A673 (cell line): ENCODE measurements at regions not wholly inside any gene's neighbourhood (a gene's known extent, or its start where the extent isn't known, plus 50 kb on each side); places are given as distances from the start of the nearest gene placed in this dataset.

Experiments
- BruUV-seq: library from RNA; stranded (reverse); fragments of 400-500 nt; replicated peaks from 2 replicates; lab custom pipeline; 2021; lab: Mats Ljungman, UMichigan
- CTCF ChIA-PET: fragments of 300-600 bp; sonication (Branson Sonifier 250); formaldehyde crosslinking; loops from one replicate; lab custom pipeline; 2022; ENCODE audit warnings: antibody characterized with exemption; lab: Charles Lee
- POLR2A ChIA-PET: fragments of 300-600 bp; sonication (Branson Sonifier 250); formaldehyde crosslinking; loops from one replicate; lab custom pipeline; 2022; ENCODE audit warnings: antibody characterized with exemption; ENCODE audit not compliant: low non-redundant PET; lab: Charles Lee
- DNase-seq: peaks from one replicate; pipeline ENCODE4 v3.0.0-alpha.2; 2015; ENCODE audit warnings: low spot score
- H3K27ac ChIP-seq: fragments of 200-600 bp; sonication (generic); 2 replicates; pipeline ENCODE4 v1.5.1; 2016; ENCODE audit warnings: mixed run types, low read depth, mild to moderate bottlenecking, mixed read lengths, antibody characterized with exemption, low read length; ENCODE audit not compliant: poor library complexity, severe bottlenecking
- H3K27me3 ChIP-seq: fragments of 200-600 bp; sonication (generic); replicated peaks from 2 replicates; pipeline ENCODE4 v1.6.1; 2017; ENCODE audit warnings: mixed run types, low read depth, mild to moderate bottlenecking, mixed read lengths, antibody characterized with exemption, low read length; ENCODE audit not compliant: insufficient read depth, poor library complexity
- H3K36me3 ChIP-seq: fragments of 200-600 bp; sonication (generic); 2 replicates; pipeline ENCODE4 v1.6.1; 2016; ENCODE audit warnings: mixed run types, mild to moderate bottlenecking, mixed read lengths, antibody characterized with exemption, low read length; ENCODE audit not compliant: insufficient read depth, poor library complexity, severe bottlenecking
- H3K4me1 ChIP-seq: fragments of 200-600 bp; sonication (generic); 2 replicates; pipeline ENCODE4 v1.6.1; 2017; ENCODE audit warnings: mixed run types, mild to moderate bottlenecking, mixed read lengths, antibody characterized with exemption, low read length; ENCODE audit not compliant: insufficient read depth, poor library complexity, severe bottlenecking
- H3K4me3 ChIP-seq: fragments of 200-600 bp; sonication (generic); 2 replicates; pipeline ENCODE4 v1.5.1; 2016; ENCODE audit warnings: low read depth, mixed run types, mild to moderate bottlenecking, mixed read lengths, low read length; ENCODE audit not compliant: poor library complexity, severe bottlenecking
- H3K9me3 ChIP-seq: fragments of 200-600 bp; sonication (generic); 2 replicates; pipeline ENCODE4 v1.6.1; 2016; ENCODE audit warnings: mixed run types, low read depth, mild to moderate bottlenecking, mixed read lengths, antibody characterized with exemption, low read length; ENCODE audit not compliant: poor library complexity, severe bottlenecking
- CTCF ChIP-seq: fragments of 300-800, 200-600 bp; sonication (generic); conservative IDR thresholded peaks from 2 replicates; pipeline ENCODE4 v1.5.1; 2017; ENCODE audit warnings: low read depth, mild to moderate bottlenecking, antibody characterized with exemption, low read length, moderate library complexity, mixed read lengths
- EZH2 ChIP-seq: fragments of 200-600 bp; sonication (generic); IDR thresholded peaks from 2 replicates; pipeline ENCODE4 v1.6.1; 2017; ENCODE audit warnings: borderline replicate concordance, low read depth, mild to moderate bottlenecking, mixed read lengths, antibody characterized with exemption, low read length; ENCODE audit not compliant: poor library complexity, severe bottlenecking
- intact Hi-C: fragments of 100-400 bp; cut with micrococcal nuclease; formaldehyde crosslinking; loops from one replicate; pipeline ENCODE4 v1.10.0; 2022; ENCODE audit not compliant: unreplicated experiment

- no peak for TF ChIP-seq CTCF
- TF ChIP-seq EZH2, result no peak
- BruUV-seq, result no TSS peak
- no peak overlapping the region for H3K4me3 ChIP-seq
- no peaks in the 10 kb centered on the region for H3K36me3 ChIP-seq
- POLR2A ChIA-PET, result no interaction called here
- no peak for DNase-seq
- no peaks in the 10 kb centered on the region for H3K4me1 ChIP-seq
- H3K9me3 ChIP-seq, result no peaks in the 10 kb centered on the region
- CTCF ChIA-PET, result no interaction called here
- no peaks in the 10 kb centered on the region for H3K27me3 ChIP-seq
- H3K27ac ChIP-seq, result no peak overlapping the region
- intact Hi-C loops, result no loop called here
These were observed 283.8 kb upstream of the TSHZ3 start for GRCh38 chr19:31633014-31633413.

GRCh38 chr19:31639306-31639705 is 290.1 kb upstream of the TSHZ3 start:
- Histone ChIP-seq H3K36me3 (no peaks in the 10 kb centered on the region), H3K27me3 (no peaks in the 10 kb centered on the region), H3K9me3 (no peaks in the 10 kb centered on the region), H3K4me1 (no peaks in the 10 kb centered on the region), H3K27ac (no peak overlapping the region), H3K4me3 (no peak overlapping the region)
- ChIA-PET CTCF (no interaction called here), POLR2A (no interaction called here)
- no TSS peak for BruUV-seq
- no peak for DNase-seq
- intact Hi-C loops, result no loop called here
- TF ChIP-seq CTCF (no peak), EZH2 (no peak)

GRCh38 chr19:31641591-31641990 is 292.4 kb upstream of the TSHZ3 start:
- DNase-seq, result no peak
- no TSS peak for BruUV-seq
- CTCF ChIA-PET, result no interaction called here
- POLR2A ChIA-PET, result no interaction called here
- TF ChIP-seq EZH2 (no peak), CTCF (no peak)
- Histone ChIP-seq H3K27me3 (no peaks in the 10 kb centered on the region), H3K4me3 (no peak overlapping the region), H3K9me3 (no peaks in the 10 kb centered on the region), H3K27ac (no peak overlapping the region), H3K4me1 (no peaks in the 10 kb centered on the region), H3K36me3 (no peaks in the 10 kb centered on the region)
- intact Hi-C loops, result no loop called here
